Fibroblast of the aortic adventitia (primary cell): ENCODE measurements at regions not wholly inside any gene's neighbourhood (a gene's known extent, or its start where the extent isn't known, plus 50 kb on each side); places are given as distances from the start of the nearest gene placed in this dataset.

Experiments
- DNase-seq: peaks from one replicate; pipeline ENCODE4 v3.0.0-alpha.2; 2010; ENCODE audit warnings: low read depth
- H3K4me3 ChIP-seq: 2 replicates; pipeline ENCODE4 v1.5.1; 2011; ENCODE audit warnings: low read depth, mild to moderate bottlenecking, control low read depth, low read length, moderate library complexity
- TF ChIP-seq, protein P1 (sequence below): IDR thresholded peaks from 2 replicates; pipeline ENCODE4 v1.5.1; 2011; ENCODE audit warnings: mild to moderate bottlenecking, low read length, control low read depth, inconsistent platforms; ENCODE audit not compliant: insufficient read depth

DNA sequence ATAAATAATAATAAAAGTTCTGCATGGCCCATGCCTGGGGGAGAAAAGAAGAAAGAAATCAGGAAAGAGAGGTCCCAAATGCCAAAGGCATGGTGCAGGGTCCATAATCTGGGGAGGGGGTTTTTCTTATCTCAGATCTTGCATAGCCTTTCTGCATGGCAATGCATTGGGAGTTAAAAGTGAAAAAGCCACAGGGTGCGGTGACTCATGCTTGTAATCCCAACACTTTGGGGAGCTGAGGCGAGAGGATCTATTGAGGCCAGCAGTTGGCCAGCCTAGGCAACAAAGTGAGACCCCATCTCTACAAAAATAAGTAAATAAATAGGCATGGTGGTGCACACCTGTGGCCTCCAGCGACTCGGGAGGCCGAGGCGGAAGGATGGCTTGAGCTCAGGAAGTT, 76.8 kb upstream of the GATA2 start:
- TF ChIP-seq, protein P1, sequence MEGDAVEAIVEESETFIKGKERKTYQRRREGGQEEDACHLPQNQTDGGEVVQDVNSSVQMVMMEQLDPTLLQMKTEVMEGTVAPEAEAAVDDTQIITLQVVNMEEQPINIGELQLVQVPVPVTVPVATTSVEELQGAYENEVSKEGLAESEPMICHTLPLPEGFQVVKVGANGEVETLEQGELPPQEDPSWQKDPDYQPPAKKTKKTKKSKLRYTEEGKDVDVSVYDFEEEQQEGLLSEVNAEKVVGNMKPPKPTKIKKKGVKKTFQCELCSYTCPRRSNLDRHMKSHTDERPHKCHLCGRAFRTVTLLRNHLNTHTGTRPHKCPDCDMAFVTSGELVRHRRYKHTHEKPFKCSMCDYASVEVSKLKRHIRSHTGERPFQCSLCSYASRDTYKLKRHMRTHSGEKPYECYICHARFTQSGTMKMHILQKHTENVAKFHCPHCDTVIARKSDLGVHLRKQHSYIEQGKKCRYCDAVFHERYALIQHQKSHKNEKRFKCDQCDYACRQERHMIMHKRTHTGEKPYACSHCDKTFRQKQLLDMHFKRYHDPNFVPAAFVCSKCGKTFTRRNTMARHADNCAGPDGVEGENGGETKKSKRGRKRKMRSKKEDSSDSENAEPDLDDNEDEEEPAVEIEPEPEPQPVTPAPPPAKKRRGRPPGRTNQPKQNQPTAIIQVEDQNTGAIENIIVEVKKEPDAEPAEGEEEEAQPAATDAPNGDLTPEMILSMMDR: no peak
- no peak overlapping the region for H3K4me3 ChIP-seq
- DNase-seq: no peak

DNA sequence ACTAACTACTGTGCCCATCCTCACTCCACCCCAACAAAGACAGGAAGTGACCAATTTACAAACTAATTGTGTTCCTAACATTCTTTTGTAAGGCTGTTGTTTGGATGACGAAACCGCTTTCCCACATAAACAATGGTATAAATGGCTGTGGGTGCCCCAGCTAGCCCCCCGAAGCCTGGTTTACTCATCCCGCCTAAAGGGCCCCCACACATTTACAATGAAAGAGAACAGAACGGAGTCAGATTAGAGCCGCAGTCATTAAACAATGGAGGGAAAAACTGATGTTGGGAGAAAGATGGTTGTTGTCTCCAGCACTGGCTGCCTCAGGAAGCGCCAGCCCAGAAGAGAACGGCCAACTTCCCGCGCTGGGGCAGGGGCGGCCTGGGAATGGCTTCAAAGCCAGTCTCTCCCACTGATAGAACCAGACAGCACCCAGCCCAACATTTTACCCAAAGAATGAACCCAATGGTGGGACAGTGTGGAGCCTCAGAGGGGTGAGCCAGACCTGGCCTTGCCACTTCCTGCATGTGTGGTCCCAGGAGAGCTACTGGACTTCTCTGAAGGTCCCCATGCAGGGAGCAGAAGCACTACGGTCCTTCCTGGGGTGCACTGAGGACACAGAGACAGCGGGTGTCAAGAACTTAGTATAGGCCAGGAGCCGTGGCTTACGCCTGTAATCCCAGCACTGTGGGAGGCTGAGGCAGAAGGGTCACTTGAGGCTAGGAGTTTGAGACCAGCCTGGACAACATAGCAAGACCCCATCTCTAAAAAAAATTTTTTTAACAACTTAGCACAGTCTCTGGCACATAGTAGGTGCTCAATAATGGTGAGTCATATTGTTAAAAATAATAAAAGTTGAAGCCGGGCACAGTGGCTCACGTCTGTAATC, 75.8 kb upstream of the GATA2 start:
- no peak for DNase-seq
- TF ChIP-seq, protein P1: no peak
- no peak overlapping the region for H3K4me3 ChIP-seq

DNA sequence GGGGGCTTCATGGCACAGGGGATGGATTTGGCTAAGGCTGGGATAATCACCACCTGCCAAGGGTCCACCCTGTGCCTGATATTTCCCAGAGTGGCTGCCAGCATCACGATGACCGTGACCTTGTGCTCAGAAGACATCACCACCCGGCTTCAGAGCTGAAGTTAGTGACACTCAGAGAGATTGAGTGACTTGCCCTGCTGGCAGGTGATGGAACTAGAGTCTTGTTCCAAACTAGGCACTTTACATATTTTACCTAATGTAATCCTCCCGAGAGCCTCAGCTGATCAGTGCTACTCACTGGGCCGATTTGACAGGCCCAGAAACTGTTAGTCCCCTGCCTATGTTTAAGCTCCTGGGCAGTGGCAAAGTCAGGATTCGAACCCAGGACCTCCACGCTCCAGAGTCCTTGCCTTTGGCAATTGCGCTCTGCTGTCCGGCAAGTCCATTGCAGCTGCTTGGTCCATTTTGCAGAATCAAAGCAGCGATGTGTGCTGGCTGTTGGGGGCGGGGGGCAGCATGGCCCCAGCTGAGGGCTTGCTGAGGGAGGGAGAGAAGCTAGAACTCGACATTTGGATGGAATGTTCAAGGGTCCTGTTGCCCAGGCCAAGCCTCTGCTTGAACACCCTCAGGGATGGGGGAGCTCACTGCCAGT, 74.8 kb upstream of the GATA2 start:
- no peak overlapping the region for H3K4me3 ChIP-seq
- TF ChIP-seq, protein P1: no peak
- no peak for DNase-seq

DNA sequence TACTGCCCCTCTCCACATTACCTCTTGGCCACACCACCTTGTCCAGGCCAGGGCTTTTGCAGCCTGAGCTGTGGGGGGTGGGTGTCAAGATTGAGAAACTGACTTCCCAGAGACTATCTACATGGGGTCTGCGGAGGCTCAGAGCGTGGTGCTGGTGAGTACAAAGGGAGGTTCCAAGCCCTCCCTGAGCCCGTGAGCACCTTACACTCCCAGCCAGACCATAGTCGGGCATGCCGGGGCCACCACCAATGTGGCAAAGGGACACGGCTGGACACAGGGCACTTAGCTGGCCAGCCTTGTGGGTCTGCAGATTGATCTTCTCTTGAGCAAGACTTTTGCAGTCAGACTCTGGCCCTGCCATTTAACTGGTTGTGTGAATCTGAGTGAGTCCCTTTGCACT, 74.1 kb upstream of the GATA2 start:
- DNase-seq: no peak
- no peak overlapping the region for H3K4me3 ChIP-seq
- TF ChIP-seq, protein P1: no peak

DNA sequence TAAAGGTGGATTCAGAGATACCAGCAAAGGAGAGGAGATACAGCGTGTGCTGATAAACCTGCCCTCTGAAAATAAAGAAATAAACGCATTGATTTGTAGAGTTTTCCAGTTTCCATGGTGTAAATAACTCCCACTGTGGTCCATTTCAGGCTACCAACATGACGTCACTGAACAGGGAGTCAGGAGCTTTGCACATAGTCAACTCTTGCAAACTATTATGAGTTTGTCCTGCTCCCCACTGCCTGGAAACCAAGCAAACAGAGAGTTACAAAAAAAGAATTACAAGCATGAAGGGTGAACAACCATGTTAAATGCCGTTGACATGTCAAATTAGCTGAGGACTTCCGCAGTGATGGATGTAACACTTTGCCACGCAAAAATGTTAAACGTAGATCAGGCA, 70.4 kb upstream of the GATA2 start:
- no peak overlapping the region for H3K4me3 ChIP-seq
- TF ChIP-seq, protein P1: no peak
- DNase-seq: no peak

DNA sequence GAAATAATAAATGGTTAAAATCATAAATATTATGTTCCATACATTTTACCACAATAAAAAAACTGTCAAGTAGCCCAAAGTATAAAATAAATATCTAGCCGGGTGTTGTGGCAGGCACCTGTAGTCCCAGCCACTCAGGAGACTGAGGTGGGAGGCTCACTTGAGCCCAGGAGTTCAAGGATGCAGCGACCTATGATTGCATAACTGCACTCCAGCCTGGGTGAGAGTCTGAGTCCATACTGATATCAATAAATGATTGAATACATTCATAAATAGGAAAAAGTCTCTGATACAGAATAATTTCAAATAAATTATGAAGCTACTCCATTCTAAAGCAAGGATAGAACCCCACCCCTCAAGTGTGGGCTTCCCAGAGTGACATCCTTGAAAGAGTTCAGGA, 68.5 kb upstream of the GATA2 start:
- TF ChIP-seq, protein P1: no peak
- H3K4me3 ChIP-seq: no peak overlapping the region
- DNase-seq: no peak
